ENCODE measurements at regions not wholly inside any gene's neighbourhood (a gene's known extent, or its start where the extent isn't known, plus 50 kb on each side); places are given as distances from the start of the nearest gene placed in this dataset.

DNA sequence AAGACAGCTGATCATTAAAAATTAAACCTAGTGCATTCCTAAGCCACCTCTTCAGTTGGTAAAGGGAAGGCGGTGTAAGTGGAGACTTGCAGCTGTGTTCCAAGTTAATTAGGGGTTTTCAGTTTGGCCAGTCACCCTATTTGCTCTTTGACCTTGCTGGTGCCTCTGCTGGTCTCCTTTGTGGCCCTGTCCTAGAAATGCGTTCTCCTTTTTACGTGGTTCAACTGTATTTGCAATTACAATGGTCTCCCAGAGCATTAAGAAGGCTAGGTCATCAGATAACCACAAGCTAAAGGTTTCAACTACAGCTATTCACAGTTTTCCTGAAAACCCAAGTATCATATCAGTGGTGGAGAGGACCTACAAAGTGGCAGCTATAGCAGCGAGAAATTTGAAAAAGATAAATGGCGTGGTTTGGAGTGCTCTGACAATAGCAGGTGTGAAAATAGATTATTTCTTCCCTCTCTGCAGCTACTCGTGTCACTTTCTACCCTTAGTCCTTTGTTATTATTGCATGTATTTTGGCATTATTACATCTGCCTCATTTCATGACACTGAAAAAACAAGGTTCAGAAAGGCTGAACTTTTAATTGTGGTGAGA is 203.5 kb upstream of the TBC1D5 start:
- intact Hi-C loops (cut with DNase I), result no loop called here
- no peak for DNase-seq (ENCODE audit: low spot score)
- ATAC-seq, result no peak

DNA sequence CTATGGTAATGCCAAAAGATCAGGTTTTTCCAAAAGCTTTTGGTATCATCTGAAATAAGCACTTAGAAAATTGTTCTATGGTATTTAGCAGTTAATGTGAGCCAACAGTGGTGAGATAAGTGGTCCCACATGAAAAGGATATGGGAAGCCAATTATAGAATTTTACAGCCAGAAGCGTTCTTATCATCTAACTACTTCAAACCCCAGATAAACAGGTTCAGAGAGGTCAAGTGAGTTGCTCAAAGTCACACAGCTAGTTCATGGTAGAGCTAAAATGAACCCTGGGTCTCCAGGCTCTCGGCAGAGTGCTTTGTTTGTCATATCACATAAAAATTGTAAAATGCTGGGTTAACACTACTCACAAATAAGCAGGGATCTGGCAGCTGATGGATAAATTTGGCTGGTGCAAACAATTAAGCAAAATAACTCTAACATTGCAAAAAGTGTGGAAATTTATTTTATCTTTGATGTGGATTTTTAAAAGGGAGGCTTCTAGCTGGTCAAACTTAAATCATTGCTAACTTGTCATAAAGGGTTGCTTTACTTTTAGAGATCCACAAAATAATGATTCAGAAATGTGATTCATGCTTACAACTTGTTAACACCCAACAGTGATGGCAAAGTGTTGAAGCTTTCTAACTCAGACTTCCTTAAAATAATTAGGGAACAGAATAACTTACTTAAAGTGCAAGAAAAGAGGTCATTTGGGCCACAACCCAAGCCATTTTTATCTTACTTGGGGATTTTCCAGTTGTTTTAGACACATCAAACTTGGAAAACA is 202.8 kb upstream of the TBC1D5 start:
- no peak for DNase-seq (ENCODE audit: low spot score)
- intact Hi-C loops (cut with DNase I), result no loop called here
- ATAC-seq, result no peak

DNA sequence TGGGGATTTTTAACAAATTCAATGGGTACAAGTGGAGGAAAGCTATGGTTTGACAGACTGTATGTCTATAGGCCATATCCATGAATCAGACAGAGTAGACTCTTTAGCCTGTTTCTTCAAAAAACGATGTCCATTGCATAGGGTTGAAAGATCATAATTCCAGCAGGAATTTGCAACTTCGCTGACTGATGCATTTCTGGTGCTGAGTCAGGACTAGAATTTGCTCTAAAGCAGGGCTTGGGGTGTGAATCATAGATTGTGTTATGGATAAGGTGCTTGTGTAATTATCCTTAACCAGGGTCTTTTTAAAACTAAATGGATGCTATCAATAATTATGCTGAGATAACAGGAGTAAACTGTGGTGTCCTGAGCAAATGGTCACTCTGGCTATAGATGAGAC is 200.4 kb upstream of the TBC1D5 start:
- intact Hi-C loops (cut with DNase I), result no loop called here
- ATAC-seq, result no peak

GRCh38 chr3:17941766-17942165 is 199.3 kb upstream of the TBC1D5 start:
- ATAC-seq (no peak), DNase-seq (ENCODE audit: low spot score) (no peak)
- intact Hi-C loops (cut with DNase I), result no loop called here

More for the DNA sequence above, 200.4 kb upstream of the TBC1D5 start:
- no peak for DNase-seq (ENCODE audit: low spot score)

DNA sequence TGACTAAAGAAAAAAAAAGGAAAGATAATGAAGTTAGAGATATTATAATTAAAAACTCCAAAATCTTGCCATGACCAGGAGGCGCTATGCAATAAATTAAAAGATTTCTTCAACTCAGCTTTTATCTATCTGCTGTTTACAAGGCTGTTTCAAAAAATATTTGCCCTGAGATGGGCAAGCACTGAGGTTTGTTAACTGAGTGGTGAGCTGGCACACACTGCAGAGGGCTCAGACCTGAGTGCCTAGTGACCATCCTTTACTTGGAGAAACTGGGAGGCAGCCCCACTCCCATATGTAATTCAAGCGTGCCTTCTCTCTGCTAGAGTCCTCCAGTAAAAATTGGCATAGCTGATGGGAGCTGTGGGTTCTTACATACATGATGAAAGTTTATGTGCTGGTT is 198.7 kb upstream of the TBC1D5 start:
- no peak for DNase-seq (ENCODE audit: low spot score)

GRCh38 chr3:17939157-17939556 is 196.7 kb upstream of the TBC1D5 start:
- DNase-seq (ENCODE audit: low spot score) (no peak), ATAC-seq (no peak)
- intact Hi-C loops (cut with DNase I), result no loop called here

More for the DNA sequence above, 198.7 kb upstream of the TBC1D5 start:
- ATAC-seq, result no peak
- intact Hi-C loops (cut with DNase I), result no loop called here

DNA sequence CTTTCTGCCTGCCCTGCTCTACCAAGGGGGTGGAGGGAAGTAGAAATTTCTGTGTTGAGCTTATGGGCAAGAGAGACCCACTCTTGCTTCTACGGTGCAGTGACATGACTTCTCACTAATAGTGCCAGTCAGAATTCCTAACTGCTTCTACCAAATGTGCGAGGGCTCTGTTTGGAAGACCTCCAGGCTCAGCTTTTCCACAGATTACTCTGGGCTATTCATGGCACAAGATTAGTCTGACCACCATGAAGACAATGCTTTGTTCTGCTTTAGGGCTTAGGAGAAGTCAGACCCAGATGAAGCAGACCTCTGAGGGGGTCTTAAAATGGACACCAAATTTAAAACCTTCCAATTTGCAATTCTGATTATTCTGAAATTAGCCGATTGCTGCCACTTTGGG is 195.9 kb upstream of the TBC1D5 start:
- no peak for ATAC-seq
- DNase-seq (ENCODE audit: low spot score), result no peak
- intact Hi-C loops (cut with DNase I), result no loop called here

GRCh38 chr3:17936736-17937480 is 194.5 kb upstream of the TBC1D5 start:
- DNase-seq (ENCODE audit: low spot score) (no peak), ATAC-seq (no peak)
- intact Hi-C loops (cut with DNase I), result no loop called here

- no peak for DNase-seq (ENCODE audit: low spot score)
- no peak for ATAC-seq
- intact Hi-C loops (cut with DNase I), result no loop called here
Observed at GRCh38 chr3:17935222-17935621, 192.8 kb upstream of the TBC1D5 start.

DNA sequence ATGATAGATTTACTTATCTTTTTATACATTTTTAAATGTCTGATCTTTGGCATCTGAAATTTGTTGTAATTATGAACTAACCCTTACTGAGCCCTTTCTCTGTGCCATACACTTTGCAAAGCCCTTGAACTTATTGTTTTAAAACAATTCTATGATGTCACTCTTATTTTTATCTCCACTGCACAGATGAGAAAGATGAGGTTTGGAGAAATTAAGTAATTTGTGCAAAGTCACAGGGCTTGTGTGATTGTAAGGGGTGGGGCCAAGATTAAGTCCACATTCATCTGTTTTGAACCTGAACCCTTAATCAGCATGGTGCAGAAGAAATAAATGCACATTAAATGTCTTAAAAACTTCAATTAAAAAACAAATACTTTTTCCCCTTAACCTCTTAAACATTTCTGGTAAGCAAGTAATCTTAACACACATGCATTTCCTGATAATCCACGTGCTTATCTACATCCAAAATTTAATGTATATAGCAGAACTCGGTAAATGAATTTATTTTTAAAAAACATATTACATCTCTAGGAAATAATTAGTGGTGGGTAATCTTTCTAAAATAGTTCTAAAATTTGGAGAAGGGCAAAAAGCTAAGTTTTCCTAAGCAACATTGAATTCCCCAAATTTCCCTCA is 189.8 kb upstream of the TBC1D5 start:
- intact Hi-C loops (cut with DNase I), result no loop called here
- DNase-seq (ENCODE audit: low spot score) (no peak), ATAC-seq (no peak)

GRCh38 chr3:17931131-17931530 is 188.7 kb upstream of the TBC1D5 start:
- ATAC-seq (no peak), DNase-seq (ENCODE audit: low spot score) (no peak)
- intact Hi-C loops (cut with DNase I), result no loop called here

- no peak for DNase-seq (ENCODE audit: low spot score)
- intact Hi-C loops (cut with DNase I), result no loop called here
- no peak for ATAC-seq
Observed at GRCh38 chr3:17928502-17929145, 186.2 kb upstream of the TBC1D5 start.

DNA sequence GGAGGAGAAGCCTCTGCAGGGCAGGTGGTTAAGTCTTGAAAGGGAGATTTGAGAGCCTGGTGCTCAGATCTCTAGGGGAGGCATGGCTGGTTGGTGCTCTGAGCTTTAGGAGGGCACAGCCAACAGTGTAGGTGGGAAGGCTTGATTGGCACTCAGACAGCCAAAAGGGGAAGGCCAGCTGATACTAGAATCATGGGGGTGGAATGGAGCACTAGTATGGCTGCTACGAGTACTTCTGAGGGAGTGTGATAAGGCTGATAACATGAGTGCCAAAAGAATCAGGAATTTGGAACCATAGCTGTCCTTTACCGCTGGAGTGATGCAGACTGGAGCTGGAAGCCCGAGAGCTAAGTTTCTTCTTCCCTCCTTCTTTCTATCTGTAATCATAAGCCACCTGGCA is 184.6 kb upstream of the TBC1D5 start:
- ATAC-seq (no peak), DNase-seq (ENCODE audit: low spot score) (no peak)
- intact Hi-C loops (cut with DNase I), result no loop called here

GRCh38 chr3:17915341-17915740 is 172.9 kb upstream of the TBC1D5 start:
- no peak for ATAC-seq
- DNase-seq (ENCODE audit: low spot score), result no peak

GRCh38 chr3:17913359-17913758 is 170.9 kb upstream of the TBC1D5 start:
- ATAC-seq, result no peak

More at GRCh38 chr3:17915341-17915740, 172.9 kb upstream of the TBC1D5 start:
- intact Hi-C loops (cut with DNase I), result no loop called here

GRCh38 chr3:17911986-17912760 is 169.7 kb upstream of the TBC1D5 start:
- no peak for ATAC-seq
- intact Hi-C loops (cut with DNase I), result no loop called here
- DNase-seq (ENCODE audit: low spot score), result no peak

More at GRCh38 chr3:17913359-17913758, 170.9 kb upstream of the TBC1D5 start:
- no peak for DNase-seq (ENCODE audit: low spot score)
- intact Hi-C loops (cut with DNase I), result no loop called here

DNA sequence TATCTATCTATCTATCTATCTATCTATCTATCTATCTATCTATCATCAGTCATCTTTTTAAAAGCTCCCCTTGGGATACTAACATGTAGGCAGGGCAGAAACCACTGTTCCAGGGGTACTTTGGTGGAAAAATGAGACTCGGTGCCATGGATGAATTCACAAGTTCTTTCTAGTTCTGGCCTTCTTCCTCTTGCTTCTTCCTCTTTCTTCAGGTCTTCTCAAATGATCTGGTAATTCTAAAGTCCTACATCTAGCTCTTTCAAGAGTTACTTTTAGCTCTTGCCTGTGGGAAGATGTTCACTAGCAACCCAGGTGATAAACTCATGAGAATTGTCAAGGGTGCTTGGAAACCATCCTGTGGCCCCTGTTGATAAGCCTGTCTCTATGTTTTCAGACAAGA is 168.5 kb upstream of the TBC1D5 start:
- ATAC-seq (no peak), DNase-seq (ENCODE audit: low spot score) (no peak)
- intact Hi-C loops (cut with DNase I), result no loop called here

- DNase-seq (ENCODE audit: low spot score), result no peak
- intact Hi-C loops (cut with DNase I), result no loop called here
- no peak for ATAC-seq
Observed at GRCh38 chr3:17909714-17910113, 167.3 kb upstream of the TBC1D5 start.

Data from sciatic nerve (tissue), 2 donors.